Fibroblast of the aortic adventitia (primary cell): ENCODE measurements at regions not wholly inside any gene's neighbourhood (a gene's known extent, or its start where the extent isn't known, plus 50 kb on each side); places are given as distances from the start of the nearest gene placed in this dataset.

ENCODE experiments used
- DNase-seq: peaks from one replicate; pipeline ENCODE4 v3.0.0-alpha.2; 2010; ENCODE audit warnings: low read depth
- H3K4me3 ChIP-seq: 2 replicates; pipeline ENCODE4 v1.5.1; 2011; ENCODE audit warnings: low read depth, mild to moderate bottlenecking, control low read depth, low read length, moderate library complexity
- TF ChIP-seq, protein P1 (sequence below): IDR thresholded peaks from 2 replicates; pipeline ENCODE4 v1.5.1; 2011; ENCODE audit warnings: mild to moderate bottlenecking, low read length, control low read depth, inconsistent platforms; ENCODE audit not compliant: insufficient read depth

GRCh38 chr4:100258675-100259074 is 68.4 kb upstream of the DDIT4L start:
- H3K4me3 ChIP-seq: no peak overlapping the region
- DNase-seq: no peak
- TF ChIP-seq, protein P1, sequence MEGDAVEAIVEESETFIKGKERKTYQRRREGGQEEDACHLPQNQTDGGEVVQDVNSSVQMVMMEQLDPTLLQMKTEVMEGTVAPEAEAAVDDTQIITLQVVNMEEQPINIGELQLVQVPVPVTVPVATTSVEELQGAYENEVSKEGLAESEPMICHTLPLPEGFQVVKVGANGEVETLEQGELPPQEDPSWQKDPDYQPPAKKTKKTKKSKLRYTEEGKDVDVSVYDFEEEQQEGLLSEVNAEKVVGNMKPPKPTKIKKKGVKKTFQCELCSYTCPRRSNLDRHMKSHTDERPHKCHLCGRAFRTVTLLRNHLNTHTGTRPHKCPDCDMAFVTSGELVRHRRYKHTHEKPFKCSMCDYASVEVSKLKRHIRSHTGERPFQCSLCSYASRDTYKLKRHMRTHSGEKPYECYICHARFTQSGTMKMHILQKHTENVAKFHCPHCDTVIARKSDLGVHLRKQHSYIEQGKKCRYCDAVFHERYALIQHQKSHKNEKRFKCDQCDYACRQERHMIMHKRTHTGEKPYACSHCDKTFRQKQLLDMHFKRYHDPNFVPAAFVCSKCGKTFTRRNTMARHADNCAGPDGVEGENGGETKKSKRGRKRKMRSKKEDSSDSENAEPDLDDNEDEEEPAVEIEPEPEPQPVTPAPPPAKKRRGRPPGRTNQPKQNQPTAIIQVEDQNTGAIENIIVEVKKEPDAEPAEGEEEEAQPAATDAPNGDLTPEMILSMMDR: no peak

DNA sequence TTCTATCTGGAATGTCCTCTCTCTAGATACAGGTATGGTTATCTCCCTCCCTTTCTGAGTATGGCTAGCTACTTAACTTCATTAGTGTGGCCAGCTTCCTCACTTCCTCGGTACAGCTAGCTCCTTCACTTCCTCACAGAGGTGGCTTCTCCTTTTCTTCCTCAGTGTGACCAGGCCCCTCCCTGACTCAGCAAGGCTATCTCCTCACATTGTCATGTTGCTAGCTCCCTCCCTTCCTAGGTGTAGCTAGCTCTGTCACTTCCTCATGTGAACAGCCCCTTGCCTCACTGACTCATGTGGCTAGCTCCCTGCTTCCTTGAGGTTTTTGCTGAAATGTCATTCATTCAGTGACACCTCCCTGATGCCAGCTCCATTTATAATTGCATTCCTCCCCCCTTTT is 67.3 kb upstream of the DDIT4L start:
- no peak for DNase-seq
- TF ChIP-seq, protein P1: no peak
- no peak overlapping the region for H3K4me3 ChIP-seq

DNA sequence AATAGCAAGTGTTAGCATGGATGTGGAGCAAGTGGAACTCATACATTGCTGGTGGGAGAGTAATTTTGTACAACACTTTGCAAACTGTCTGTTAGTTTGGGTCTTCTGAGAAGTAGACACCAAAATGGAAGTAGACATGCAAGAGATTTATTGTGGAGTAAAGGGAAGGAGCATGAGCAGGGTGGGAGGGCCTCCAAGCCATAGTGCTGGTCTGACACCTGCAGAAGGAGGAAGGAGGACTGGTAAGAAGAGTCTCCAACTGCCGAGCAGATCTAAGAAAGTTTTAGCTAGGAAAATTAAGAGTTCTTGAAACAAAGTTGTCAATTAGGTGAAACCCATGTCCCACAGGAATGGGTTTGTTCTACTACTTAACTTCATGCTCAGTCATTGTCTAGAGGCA is 64.0 kb upstream of the DDIT4L start:
- no peak overlapping the region for H3K4me3 ChIP-seq
- DNase-seq: no peak
- TF ChIP-seq, protein P1: no peak

- no peak for DNase-seq
- TF ChIP-seq, protein P1: no peak
- H3K4me3 ChIP-seq: no peak overlapping the region
Observed at GRCh38 chr4:100248476-100248875, 58.2 kb upstream of the DDIT4L start.

- no peak overlapping the region for H3K4me3 ChIP-seq
- TF ChIP-seq, protein P1: no peak
- DNase-seq: no peak
Observed at GRCh38 chr4:100246697-100247096, 56.4 kb upstream of the DDIT4L start.

DNA sequence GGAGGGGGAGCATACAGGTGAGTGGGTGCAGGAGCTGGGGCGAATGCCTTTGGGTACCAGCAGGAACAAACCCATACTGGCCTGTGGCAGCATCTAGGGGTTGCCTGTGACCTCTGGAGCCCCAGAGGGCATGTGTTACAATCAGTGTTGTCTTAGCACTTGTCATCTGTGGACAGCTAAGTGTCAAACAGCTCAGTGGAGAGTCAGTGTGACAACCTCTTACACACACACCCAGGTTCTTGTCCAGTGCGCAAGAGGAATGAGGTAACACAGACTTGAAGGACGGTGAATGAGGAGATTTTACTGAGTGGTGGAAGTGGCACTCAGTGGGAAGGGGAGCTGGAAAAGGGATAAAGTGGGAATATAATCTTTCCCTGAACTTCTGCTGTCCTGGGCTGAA is 54.1 kb upstream of the DDIT4L start:
- DNase-seq: no peak
- H3K4me3 ChIP-seq: no peak overlapping the region
- TF ChIP-seq, protein P1: no peak
